GM10266 (cell line): ENCODE measurements at regions not wholly inside any gene's neighbourhood (a gene's known extent, or its start where the extent isn't known, plus 50 kb on each side); places are given as distances from the start of the nearest gene placed in this dataset.

ENCODE experiments used
- DNase-seq: peaks from one replicate; pipeline ENCODE4 v3.0.0; 2012; ENCODE audit errors: extremely low spot score
- CTCF ChIP-seq: IDR thresholded peaks from 2 replicates; pipeline ENCODE4 v1.5.1; 2012; ENCODE audit warnings: mild to moderate bottlenecking, low read depth; ENCODE audit not compliant: control insufficient read depth, insufficient read depth; ENCODE audit errors: missing control alignments

DNA sequence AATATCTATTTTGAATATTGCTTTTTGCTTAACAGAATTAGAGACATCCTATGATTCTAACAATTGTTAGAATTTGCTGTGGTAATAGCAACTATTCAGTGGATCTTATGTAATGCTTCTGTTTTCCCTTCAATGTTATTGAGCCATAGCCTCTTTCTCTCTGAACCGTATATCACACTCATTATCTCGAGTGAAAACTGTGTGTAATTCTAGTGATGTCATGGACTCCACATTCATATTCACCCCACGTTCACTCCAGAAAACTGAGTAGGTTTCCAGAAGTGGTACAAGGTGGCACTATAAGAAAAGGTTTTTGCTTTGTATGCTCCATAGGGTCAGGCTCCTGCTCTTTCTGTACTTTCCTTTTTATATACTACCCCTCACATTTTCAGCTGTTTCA, 534.3 kb upstream of the PABPC4L start:
- no peak for DNase-seq
- TF ChIP-seq CTCF: no peak

DNA sequence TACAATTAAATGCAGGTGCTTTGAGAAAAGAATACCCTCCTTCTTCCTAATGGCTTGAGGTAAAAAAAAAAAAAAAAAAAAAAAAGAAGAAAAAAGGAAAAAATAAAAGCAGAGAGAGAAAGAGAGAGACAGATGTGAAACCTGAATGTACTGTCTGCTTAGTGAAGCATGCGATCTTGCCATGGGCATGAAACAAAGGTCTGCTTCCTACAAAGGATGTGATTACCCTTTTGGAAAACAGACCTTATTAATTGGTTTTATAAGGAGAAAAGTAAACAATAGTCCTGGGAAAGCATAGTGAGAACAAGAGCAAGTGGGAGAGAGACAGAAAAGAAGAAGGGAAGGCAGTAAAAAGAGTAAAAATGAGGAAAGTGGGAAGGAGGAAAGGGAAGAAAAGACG, 526.1 kb upstream of the PABPC4L start:
- TF ChIP-seq CTCF: no peak
- DNase-seq: no peak

GRCh38 chr4:134722306-134722705, 520.7 kb upstream of the PABPC4L start:
- no peak for TF ChIP-seq CTCF
- DNase-seq: no peak

GRCh38 chr4:134720030-134720429, 518.4 kb upstream of the PABPC4L start:
- TF ChIP-seq CTCF: no peak
- no peak for DNase-seq

GRCh38 chr4:134708616-134709015, 507.0 kb upstream of the PABPC4L start:
- no peak for TF ChIP-seq CTCF
- no peak for DNase-seq

DNA sequence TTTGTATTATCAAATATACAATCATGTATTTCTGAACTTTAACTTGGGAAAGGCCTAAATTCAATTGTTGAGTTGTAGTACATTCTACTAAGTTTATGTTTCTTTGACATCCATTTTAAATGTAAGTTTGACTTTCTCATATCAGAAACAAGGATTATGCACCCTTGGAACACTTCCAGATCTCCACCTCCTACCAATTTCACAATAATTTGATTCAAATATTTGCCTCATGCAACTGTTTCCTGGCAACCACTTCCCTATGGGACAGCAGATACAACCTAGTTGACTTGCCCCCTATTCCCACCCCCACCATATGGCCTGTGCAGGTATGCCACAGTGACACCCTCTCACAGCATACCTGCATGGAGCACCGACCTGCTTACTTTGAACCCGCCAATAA, 506.4 kb upstream of the PABPC4L start:
- TF ChIP-seq CTCF: no peak
- no peak for DNase-seq

DNA sequence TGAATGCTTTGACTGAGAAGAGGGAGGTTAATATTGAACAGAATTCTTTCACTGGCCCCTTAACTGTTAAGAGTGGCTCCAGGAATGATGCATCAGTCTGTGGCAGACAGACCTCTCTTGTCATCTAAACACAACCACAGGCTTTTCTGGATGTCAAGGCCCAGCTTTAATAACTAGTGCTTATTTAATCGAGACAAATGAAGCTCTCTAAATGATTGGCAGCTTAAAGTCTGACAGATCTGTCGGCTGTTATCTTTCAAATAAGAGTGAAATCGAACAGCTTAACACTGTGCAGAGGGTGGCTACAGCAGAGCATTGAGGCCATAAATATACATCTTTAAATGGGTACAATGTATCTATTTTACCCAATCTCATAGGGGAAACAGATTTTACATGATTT, 500.8 kb upstream of the PABPC4L start:
- DNase-seq: no peak
- no peak for TF ChIP-seq CTCF
